HG03571 (cell line): ENCODE measurements at regions not wholly inside any gene's neighbourhood (a gene's known extent, or its start where the extent isn't known, plus 50 kb on each side); places are given as distances from the start of the nearest gene placed in this dataset.
A peak's percentile ranks its signal among the peaks of the same experiment; 100 is the strongest.

Experiments
- ATAC-seq: cut with Tn5 transposase; IDR thresholded peaks from one replicate; pipeline ENCODE4 v1.9.1; 2021; ENCODE audit not compliant: unreplicated experiment

- ATAC-seq: no peak
Measured at GRCh38 chr2:156647377-156648010, 211.3 kb downstream of the GPD2 start.

GRCh38 chr2:156648522-156648921, 212.3 kb downstream of the GPD2 start:
- no peak for ATAC-seq

- ATAC-seq: no peak
Measured at GRCh38 chr2:156649596-156649995, 213.4 kb downstream of the GPD2 start.

- no peak for ATAC-seq
Measured at GRCh38 chr2:156652691-156653090, 216.5 kb downstream of the GPD2 start.

- no peak for ATAC-seq
Measured at GRCh38 chr2:156653675-156654074, 217.5 kb downstream of the GPD2 start.

- ATAC-seq: no peak
Measured at GRCh38 chr2:156657809-156658208, 221.6 kb downstream of the GPD2 start.

GRCh38 chr2:156659694-156660093, 223.5 kb downstream of the GPD2 start:
- ATAC-seq: no peak

- ATAC-seq: peak; percentile 50
Measured at GRCh38 chr2:156663757-156664409, 227.7 kb downstream of the GPD2 start.

- ATAC-seq: no peak
Measured at GRCh38 chr2:156666130-156666785, 230.1 kb downstream of the GPD2 start.

- ATAC-seq: no peak
Measured at GRCh38 chr2:156670104-156670503, 233.9 kb downstream of the GPD2 start.

GRCh38 chr2:156671706-156672361, 235.7 kb downstream of the GPD2 start:
- ATAC-seq: no peak

GRCh38 chr2:156672556-156673332, 236.6 kb downstream of the GPD2 start:
- no peak for ATAC-seq

- no peak for ATAC-seq
Measured at GRCh38 chr2:156673333-156673615, 237.1 kb downstream of the GPD2 start.

- no peak for ATAC-seq
Measured at GRCh38 chr2:156673981-156674380, 237.8 kb downstream of the GPD2 start.

GRCh38 chr2:156675896-156676295, 239.7 kb downstream of the GPD2 start:
- ATAC-seq: no peak

- ATAC-seq: no peak
Measured at GRCh38 chr2:156679820-156680219, 243.6 kb downstream of the GPD2 start.

GRCh38 chr2:156680266-156680665, 244.1 kb downstream of the GPD2 start:
- no peak for ATAC-seq

- no peak for ATAC-seq
Measured at GRCh38 chr2:156687126-156687525, 250.9 kb downstream of the GPD2 start.

GRCh38 chr2:156687715-156688114, 251.5 kb downstream of the GPD2 start:
- ATAC-seq: no peak

GRCh38 chr2:156689939-156690338, 253.8 kb downstream of the GPD2 start:
- no peak for ATAC-seq

- no peak for ATAC-seq
Measured at GRCh38 chr2:156691014-156691413, 254.8 kb downstream of the GPD2 start.
